GM19395 (cell line): ENCODE measurements at regions not wholly inside any gene's neighbourhood (a gene's known extent, or its start where the extent isn't known, plus 50 kb on each side); places are given as distances from the start of the nearest gene placed in this dataset.
"Not testable (repeated sequence)": the region's sequence is repeated elsewhere in the genome, so short reads cannot be mapped to it uniquely, and the experiment has no call there.

Source experiments
- ATAC-seq: cut with Tn5 transposase; IDR thresholded peaks from one replicate; pipeline ENCODE4 v1.9.1; 2021; ENCODE audit warnings: mild to moderate bottlenecking, moderate library complexity; ENCODE audit not compliant: unreplicated experiment

GRCh38 chr2:16744521-16744920 lies 78.9 kb upstream of the CYRIA start:
- ATAC-seq, result no peak

DNA sequence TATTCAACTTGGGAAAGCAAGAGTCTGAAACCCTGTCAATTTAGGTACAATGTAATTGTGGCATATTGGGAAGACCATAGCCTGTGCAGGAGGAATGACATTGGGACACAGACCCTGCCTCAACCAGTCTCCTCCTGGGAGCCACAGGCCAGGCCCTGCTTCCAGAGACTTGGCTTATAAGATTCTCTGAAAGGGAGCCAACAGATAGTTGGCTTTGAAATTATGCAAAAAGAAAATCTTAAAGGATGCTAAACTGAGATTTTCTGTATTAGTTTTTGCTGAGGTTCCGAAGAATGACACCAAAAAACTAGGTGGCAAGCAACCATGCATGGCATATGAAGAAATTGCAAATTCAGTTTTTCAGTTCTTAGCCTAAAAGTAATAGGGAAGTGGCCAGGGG lies 76.4 kb upstream of the CYRIA start:
- no peak for ATAC-seq

DNA sequence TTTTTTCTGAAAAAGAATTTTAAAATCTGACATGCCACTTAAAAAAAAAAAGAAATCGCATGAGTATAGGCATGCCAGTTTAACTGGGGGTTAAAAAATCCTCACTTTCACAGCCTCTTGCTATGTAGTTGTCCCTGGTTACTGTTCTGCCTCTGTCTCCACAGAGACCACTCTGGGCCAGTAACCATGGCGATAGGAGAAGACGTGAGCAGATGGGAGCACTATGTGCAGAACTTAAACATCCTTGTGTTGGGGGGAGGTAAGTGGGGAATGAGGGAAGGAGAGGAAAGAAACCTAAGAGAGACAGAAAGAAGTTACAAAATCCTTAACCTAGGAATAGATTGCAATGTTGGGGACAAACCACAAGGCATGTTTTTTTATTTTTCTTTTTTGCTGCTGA lies 75.9 kb upstream of the CYRIA start:
- no peak for ATAC-seq

DNA sequence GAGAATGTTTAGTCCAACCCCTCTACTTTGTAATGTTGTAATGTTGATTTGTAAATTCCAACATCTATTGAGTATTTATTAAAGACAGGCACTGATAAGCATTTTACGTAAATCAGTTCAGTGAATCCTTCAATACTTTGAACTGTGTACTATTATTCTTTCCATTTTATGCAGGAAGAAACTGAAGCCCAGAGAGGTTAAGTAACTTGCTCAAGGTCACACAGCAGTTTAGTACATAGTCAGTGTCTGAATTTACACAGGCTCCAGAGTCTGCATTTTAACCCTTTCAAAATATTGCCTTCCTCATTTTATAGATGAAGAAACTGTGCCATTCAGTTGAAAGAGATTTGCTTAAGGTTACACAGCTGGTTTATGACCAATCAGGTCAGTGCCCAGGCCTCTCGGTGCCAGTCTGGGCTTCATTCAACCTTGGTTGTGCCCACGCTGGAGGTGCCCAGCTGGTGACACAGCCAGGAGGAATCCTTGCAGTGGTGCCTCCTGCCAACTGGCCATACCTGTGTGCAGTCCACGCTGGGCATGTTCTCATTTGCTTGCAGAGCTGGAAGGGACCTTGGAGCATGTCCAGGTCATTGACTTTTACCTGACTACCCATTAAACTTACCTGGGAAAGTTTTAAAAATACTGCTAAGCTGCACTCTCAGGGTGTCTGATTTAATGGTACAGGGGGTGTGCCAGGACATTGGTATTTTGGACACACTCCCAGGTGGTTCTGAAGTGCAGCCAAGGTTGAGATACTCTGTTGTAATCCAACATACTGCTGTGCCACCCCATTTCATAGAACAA lies 74.3 kb upstream of the CYRIA start:
- ATAC-seq, result no peak

GRCh38 chr2:16738361-16739225 lies 73.0 kb upstream of the CYRIA start:
- no peak for ATAC-seq

DNA sequence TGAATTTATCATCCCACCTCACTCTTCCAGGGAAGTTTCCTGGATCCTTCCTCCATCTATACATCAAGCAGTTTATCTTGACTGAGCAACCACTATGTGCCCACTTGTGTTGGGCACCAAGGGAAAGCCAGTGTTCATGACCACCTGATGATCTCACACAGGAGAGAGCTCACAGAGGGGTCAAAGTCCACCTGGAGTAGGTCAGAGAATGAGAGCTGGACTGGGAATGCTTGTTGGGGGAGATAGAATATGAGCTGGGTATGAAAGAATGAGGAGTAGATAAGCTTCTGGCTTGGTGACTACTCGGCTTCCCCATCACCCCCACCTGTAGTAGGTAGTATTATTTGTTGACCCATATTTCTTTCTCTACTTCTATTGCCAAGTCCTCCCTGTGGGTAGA lies 72.2 kb upstream of the CYRIA start:
- no peak for ATAC-seq

- ATAC-seq, result no peak
These were observed 71.0 kb upstream of the CYRIA start for GRCh38 chr2:16736633-16737032.

DNA sequence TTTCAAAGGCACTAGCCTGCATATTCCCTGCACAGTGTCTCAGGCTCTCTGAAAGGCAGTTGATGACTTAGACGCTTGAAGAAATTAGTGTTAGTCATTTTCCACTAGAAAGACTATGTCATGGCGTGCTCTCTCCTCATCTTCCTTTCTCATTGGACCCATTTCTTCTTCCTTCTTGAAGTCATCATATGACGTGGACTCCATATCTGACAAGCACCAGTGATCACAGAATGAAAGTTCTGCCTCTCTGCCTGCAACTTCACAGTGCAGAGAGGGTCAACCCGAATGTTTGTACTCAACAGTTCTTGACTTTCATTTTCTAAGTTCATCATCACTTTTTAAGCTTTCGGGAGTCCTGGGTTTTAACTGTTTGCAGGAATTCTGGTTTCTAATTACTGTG lies 63.7 kb upstream of the CYRIA start:
- ATAC-seq, result peak; percentile 75

DNA sequence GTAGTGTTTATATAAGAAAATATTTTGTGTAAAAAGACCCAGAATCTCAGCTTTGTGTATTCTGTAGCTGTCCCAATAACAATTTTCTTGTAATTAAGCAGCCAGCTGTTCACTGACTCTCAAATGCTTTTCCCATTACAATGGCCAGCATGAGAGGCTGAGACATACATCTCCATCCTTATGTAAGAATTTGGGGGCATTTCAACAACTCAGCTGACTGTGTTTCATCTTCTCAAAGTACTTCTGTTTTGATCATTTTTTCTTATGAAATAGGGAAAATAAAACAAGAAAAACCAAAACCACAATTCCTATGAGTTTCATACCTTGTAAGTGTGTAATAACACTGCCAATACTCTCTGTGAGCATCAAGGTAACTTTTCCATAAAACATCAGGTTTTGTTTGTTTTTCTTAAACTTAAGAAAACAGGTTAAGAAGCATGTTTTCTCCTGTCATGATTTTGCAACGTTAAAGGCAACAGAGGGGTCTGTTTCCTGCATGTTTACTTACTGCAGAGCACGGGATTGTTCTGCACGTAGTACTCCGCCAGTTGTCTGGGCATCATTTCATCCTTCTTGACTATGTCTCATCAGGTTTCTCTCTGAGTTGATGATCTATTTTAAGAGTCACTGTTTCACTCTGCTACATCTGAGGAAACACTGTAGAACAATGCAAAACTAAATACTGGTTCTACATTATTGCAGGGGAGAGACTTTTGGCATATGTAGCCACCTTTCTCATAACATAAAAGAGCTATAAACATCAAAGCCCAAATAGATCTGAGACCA lies 62.9 kb upstream of the CYRIA start:
- ATAC-seq, result peak; percentile 77

- ATAC-seq, result not testable (repeated sequence)
These were observed 62.2 kb upstream of the CYRIA start for GRCh38 chr2:16727849-16728248.

GRCh38 chr2:16727256-16727655 lies 61.6 kb upstream of the CYRIA start:
- no peak for ATAC-seq

DNA sequence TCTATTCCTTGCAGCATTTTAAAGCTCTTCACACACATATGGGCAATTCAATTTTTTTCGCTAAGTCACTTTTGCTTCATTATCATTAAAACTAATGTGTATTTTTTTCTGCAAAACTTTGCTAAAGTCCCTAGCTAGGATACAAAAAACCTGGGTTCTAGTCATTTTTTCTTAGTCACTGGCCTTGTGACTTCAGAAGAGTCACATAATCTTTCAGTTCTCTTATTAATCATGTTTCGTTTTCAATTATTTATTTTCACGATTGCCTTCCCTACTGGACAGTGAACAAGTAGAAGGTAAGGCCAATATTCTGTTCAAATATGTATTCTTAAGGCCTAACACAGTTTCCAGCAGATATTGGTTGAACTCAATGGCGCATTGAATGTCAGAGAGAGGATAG lies 60.9 kb upstream of the CYRIA start:
- ATAC-seq, result no peak

DNA sequence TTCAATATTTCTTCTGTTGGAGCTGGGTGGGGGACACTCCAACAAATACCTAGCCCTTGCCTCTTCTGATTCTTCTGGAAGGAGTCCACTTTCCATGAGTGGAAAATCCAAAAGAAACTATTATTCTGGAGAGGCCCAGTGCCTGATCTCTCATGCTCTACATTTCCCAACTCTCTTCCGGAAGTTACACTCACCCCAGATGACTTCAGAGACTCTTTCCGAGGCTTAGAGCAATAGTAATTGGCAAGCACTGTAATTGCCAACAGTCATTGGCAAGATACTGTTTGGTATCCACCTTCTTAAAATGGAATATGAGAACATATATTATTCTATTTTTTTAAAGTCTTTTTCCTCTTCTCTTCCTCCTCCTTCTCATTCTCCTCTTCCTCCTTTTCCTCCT lies 60.5 kb upstream of the CYRIA start:
- ATAC-seq, result no peak

GRCh38 chr2:16725549-16725948 lies 59.9 kb upstream of the CYRIA start:
- ATAC-seq, result no peak

- ATAC-seq, result no peak
These were observed 57.0 kb upstream of the CYRIA start for GRCh38 chr2:16722677-16723076.

DNA sequence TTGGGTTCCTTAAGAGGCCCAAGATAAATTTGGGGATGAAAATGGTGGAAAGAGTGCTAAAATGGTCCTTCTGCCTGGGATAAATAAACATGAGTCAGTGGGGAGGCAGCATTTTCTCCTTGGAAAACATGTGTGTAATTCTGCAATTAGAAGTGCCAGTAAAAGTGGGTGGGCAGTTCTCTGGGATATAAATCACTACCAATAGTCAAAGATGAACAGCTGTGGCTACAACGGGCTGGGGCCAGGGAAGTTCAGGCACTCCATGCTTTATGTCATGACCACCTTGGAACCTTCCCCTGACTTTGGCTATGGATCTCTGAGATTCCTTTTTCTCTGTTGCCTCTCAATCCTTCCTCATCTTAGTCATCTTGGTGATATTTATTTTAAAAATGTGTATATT lies 56.5 kb upstream of the CYRIA start:
- no peak for ATAC-seq

DNA sequence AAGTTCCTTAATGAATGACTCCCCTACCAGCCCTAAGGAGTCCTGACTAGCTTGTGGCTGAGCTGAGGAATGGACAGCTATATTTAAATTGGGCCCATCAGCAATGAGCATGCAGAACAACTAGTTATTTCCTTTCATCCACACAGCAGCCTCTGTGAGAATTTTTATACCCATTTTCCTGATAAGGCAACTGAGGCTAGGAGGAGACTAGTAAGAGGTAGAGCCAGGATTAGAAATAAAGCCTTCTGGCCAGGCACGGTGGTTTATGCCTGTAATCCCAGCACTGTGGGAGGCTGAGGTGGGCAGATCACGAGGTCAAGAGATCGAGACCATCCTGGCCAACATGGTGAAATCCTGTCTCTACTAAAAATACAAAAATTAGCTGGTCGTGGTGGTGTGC lies 55.9 kb upstream of the CYRIA start:
- ATAC-seq, result not testable (repeated sequence)

GRCh38 chr2:16720737-16721136 lies 55.1 kb upstream of the CYRIA start:
- not testable (repeated sequence) for ATAC-seq

DNA sequence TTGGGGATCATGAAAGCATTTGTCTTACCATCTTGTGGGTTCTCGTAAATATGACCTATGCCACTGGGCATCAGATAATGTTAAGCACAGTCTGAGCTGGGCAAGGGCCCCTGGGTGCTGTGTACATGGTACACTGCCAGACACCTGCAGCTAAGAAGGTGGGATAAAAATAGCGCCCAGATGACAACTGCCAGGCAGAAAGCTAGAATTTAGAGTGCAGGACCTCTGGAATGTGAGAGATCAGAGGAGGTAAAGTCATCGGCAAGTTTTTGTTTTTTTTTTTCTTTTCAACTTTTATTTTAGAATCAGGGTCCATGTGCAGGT lies 53.8 kb upstream of the CYRIA start:
- no peak for ATAC-seq

DNA sequence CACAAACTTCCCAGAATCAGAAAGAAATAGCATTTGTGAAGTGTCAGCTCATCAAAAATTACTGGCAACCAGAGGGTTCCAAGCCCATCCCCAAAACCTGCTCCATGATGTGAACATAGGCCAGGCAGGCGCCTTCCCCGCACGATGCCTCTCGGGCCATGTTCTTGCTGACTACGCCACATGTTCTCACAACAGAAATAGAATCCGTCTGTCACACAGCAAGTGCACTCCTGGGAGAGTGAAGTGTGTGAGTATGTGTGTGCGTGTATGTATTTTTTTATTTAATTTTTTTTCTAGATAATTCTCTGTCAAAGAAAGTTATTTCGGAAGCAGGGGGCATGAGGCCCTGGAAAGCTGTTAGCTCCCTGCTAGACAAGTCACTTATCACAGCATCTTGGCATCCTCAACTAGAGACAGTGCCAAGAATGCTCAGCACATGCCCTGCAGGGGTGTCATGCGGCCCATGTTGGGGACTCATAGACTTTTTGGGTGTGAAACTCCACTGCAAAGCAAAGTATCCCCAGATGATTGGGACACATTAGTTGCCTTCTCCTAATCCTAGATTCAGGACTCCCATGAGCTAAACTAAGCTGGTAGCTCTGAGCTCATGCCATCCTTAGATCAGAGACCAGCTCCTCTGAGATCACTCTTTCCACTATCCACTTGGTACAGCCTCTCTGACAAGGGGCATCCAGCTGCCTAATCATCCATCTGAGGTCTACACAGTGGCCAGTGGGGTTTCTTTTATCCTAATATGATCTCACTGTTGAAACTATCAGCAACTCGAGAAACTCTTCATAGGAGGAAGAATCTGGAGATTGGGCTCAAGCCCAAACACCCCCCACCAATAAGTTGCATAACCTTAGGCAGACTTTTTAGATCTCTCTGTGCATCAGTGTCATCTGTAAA lies 53.2 kb upstream of the CYRIA start:
- no peak for ATAC-seq

GRCh38 chr2:16717477-16717876 lies 51.8 kb upstream of the CYRIA start:
- ATAC-seq, result no peak
